ENCODE measurements at regions not wholly inside any gene's neighbourhood (a gene's known extent, or its start where the extent isn't known, plus 50 kb on each side); places are given as distances from the start of the nearest gene placed in this dataset.

DNA sequence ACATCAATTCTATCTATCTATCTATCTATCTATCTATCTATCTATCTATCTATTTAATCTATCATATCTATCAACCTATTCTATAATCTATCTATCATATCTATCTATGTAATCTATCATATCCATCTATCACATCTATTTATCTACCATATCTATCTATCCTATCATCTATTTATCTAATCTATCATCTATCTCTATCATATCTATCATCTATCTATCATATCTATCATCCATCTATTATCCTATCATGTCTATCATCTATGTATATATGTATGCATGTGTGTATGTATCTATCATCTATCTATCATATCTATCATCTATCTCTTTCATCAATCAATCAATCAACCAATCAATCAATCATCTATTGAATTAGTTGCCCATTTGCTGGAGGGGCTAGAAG lies 159.3 kb upstream of the GALNT17 start:
- Mint-ChIP-seq H3K27ac (no peak overlapping the region), H3K4me1 (no peaks in the 10 kb centered on the region), H3K4me3 (no peak overlapping the region), H3K36me3 (peaks cover 0 to 3% (median 0%) of the 10 kb centered on the region in 3 donors), H3K27me3 (ENCODE audit: low read depth in 3 of 3) (peaks cover 0 to 4% (median 3%) of the 10 kb centered on the region in 3 donors), H3K9me3 (peaks cover 0 to 22% (median 4%) of the 10 kb centered on the region in 6 donors)
- no peak for DNase-seq

DNA sequence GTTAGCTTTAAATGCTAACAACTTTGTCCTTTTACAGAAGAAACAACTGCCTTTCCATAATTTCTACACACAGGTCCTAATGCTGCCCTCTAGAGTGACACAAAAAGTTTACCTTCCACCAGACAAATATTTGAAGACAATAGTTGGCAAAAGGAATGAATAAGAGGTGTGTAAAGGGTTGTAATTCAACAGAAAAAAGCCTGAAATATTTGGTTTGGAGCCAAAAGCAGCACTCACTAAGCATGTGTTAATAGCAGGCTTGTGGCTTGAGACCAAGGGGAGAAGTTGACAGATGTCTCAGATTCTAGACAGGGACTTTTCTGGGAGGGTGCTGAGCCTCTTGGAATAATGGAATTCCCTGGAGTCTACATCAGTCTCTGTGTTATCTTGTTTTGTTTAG lies 156.2 kb upstream of the GALNT17 start:
- peaks cover 0 to 3% (median 0%) of the 10 kb centered on the region in 3 donors for H3K36me3 Mint-ChIP-seq
- H3K9me3 Mint-ChIP-seq = peaks cover 0 to 7% (median 5%) of the 10 kb centered on the region in 6 donors

DNA sequence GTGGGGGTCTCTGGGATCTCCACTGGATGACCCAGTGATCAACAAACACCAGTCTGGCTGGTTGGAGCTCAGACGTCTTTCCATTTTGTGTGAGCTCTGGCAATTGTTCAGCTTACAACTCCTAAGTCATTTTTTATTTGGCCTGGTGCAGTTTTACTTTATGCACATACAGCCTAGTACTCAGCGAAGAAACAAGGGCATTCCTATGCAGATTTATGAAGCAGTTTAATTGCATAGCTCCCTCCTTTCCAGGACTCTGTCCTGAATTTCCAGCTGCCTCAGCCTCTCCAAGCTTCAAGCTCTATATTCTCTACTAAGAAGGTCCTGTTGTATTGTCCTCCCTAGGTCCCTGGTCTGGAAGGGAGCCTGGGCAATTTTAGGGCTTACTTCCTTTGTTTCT lies 145.6 kb upstream of the GALNT17 start:
- no peak overlapping the region for H3K27ac Mint-ChIP-seq
- no peak overlapping the region for H3K4me3 Mint-ChIP-seq
- no peaks in the 10 kb centered on the region for H3K36me3 Mint-ChIP-seq
- H3K4me1 Mint-ChIP-seq = no peaks in the 10 kb centered on the region
- H3K9me3 Mint-ChIP-seq = peaks cover 0 to 11% (median 0%) of the 10 kb centered on the region in 6 donors
- no peaks in the 10 kb centered on the region for H3K27me3 Mint-ChIP-seq (ENCODE audit: low read depth in 3 of 3)
- no peak for DNase-seq

More for the DNA sequence above, 156.2 kb upstream of the GALNT17 start:
- DNase-seq = no peak
- H3K27me3 Mint-ChIP-seq (ENCODE audit: low read depth in 3 of 3) = peaks cover 0 to 8% (median 3%) of the 10 kb centered on the region in 3 donors
- H3K4me1 Mint-ChIP-seq = no peaks in the 10 kb centered on the region
- H3K27ac Mint-ChIP-seq = no peak overlapping the region
- no peak overlapping the region for H3K4me3 Mint-ChIP-seq

GRCh38 chr7:70994176-70994575 lies 137.8 kb upstream of the GALNT17 start:
- Mint-ChIP-seq H3K9me3 (peaks cover 0 to 25% (median 7%) of the 10 kb centered on the region in 6 donors), H3K27ac (no peak overlapping the region), H3K27me3 (ENCODE audit: low read depth in 3 of 3) (peaks cover 1 to 4% (median 2%) of the 10 kb centered on the region in 3 donors), H3K36me3 (no peaks in the 10 kb centered on the region), H3K4me1 (no peaks in the 10 kb centered on the region), H3K4me3 (no peak overlapping the region)
- no peak for DNase-seq

DNA sequence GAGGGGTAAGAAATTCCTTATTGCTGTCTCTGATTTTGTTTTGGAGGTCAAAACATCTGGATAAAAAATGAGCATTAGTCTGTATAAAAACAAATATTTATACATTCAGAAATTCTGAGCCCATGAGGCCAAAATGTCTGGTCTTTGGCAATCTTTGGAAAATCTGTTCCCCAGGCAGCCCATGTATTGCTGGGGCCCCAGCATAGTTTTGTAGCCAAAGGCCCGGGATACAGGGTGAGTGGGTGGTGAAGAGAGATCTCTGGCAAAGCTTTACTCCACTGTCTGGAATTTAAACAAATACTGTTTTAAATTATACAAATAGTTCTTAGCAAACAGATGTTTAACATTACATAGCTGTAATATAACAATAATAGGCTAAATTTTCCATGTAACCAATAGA lies 134.7 kb upstream of the GALNT17 start:
- Mint-ChIP-seq H3K4me3 (no peak overlapping the region), H3K9me3 (peaks cover 0 to 9% (median 7%) of the 10 kb centered on the region in 6 donors), H3K27ac (no peak overlapping the region), H3K27me3 (ENCODE audit: low read depth in 3 of 3) (peaks cover 0 to 6% (median 2%) of the 10 kb centered on the region in 3 donors), H3K4me1 (no peaks in the 10 kb centered on the region), H3K36me3 (no peaks in the 10 kb centered on the region)
- DNase-seq = no peak

DNA sequence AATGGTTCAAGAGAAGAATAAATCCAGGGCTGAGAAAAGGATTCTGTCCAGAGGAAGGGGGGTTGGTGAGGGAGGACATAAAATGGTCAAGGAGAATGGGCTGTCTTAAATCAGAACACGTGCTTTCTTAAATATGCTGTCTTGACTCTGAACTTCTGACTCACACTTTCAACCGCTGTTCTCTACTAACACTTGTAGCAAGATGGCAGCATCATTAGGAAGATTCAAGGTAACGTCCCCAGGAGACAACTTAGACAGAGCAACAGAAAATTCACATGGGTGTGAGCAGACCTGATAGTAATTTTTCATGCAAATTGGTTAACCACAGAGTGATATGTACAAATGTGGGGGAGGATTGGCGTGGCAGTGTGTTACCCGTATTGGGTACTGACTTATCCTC lies 126.8 kb upstream of the GALNT17 start:
- Mint-ChIP-seq H3K27ac (no peak overlapping the region), H3K36me3 (no peaks in the 10 kb centered on the region), H3K4me3 (no peak overlapping the region), H3K4me1 (no peaks in the 10 kb centered on the region), H3K27me3 (ENCODE audit: low read depth in 3 of 3) (peaks cover 2% of the 10 kb centered on the region in 3 donors), H3K9me3 (peaks cover 3 to 21% (median 5%) of the 10 kb centered on the region in 6 donors)
- no peak for DNase-seq

DNA sequence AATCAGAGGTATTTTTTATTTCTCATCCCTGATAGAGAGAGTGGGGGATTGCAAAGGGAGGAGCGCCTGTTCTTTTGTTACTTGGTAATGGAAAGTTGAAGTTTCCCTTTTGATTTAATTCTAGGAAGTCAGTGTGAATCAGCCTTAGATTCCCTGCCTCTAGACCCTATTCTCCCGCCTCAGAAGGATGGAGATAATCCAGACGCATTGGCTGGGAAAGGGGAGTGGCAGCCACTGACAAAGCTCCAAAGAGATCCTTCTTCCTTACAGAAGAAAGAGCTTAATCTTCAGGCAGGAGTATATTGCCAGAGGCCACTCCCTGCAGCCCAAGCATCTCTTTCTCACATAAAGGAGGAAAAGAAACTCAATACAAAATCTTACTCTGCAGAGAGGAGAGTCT lies 122.3 kb upstream of the GALNT17 start:
- Mint-ChIP-seq H3K4me1 (no peaks in the 10 kb centered on the region), H3K27ac (no peak overlapping the region), H3K36me3 (no peaks in the 10 kb centered on the region), H3K27me3 (ENCODE audit: low read depth in 3 of 3) (peaks cover 2% of the 10 kb centered on the region in 3 donors), H3K9me3 (peaks cover 0 to 15% (median 6%) of the 10 kb centered on the region in 6 donors), H3K4me3 (no peak overlapping the region)
- no peak for DNase-seq

- Mint-ChIP-seq H3K27ac (no peak overlapping the region), H3K4me3 (no peak overlapping the region), H3K4me1 (no peaks in the 10 kb centered on the region), H3K9me3 (peaks cover 0 to 20% (median 5%) of the 10 kb centered on the region in 6 donors), H3K27me3 (ENCODE audit: low read depth in 3 of 3) (peaks cover 0 to 3% (median 2%) of the 10 kb centered on the region in 3 donors), H3K36me3 (no peaks in the 10 kb centered on the region)
- no peak for DNase-seq
Observed at GRCh38 chr7:71015252-71015900, 116.6 kb upstream of the GALNT17 start.

GRCh38 chr7:71016401-71016800 lies 115.5 kb upstream of the GALNT17 start:
- H3K27ac Mint-ChIP-seq = no peak overlapping the region
- H3K4me1 Mint-ChIP-seq = no peaks in the 10 kb centered on the region
- H3K27me3 Mint-ChIP-seq (ENCODE audit: low read depth in 3 of 3) = peaks cover 0 to 3% (median 2%) of the 10 kb centered on the region in 3 donors

GRCh38 chr7:71017602-71018001 lies 114.3 kb upstream of the GALNT17 start:
- no peak overlapping the region for H3K27ac Mint-ChIP-seq

More at GRCh38 chr7:71016401-71016800, 115.5 kb upstream of the GALNT17 start:
- Mint-ChIP-seq H3K9me3 (peaks cover 0 to 20% (median 5%) of the 10 kb centered on the region in 6 donors), H3K4me3 (no peak overlapping the region), H3K36me3 (no peaks in the 10 kb centered on the region)
- DNase-seq = no peak

DNA sequence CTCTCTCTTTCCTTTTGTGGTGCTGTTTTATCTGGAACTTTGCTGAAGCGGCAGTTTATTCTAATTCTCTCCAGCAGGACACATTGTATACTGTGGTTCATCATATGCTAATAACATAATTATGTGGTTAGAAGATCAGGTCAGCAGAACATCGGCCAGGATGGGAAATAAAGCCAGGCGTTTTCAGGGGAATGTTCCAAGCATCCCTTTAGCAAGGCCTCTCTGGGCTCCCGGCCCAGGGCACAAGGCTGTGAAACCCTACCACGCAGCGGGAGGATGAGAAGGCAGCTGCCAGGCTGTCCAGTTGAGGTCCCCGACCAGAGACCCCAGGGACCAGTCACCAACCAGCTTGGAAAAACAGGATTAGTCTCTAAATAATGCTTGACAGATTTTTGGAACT lies 112.2 kb upstream of the GALNT17 start:
- H3K9me3 Mint-ChIP-seq = peaks cover 0 to 14% (median 4%) of the 10 kb centered on the region in 6 donors
- H3K27ac Mint-ChIP-seq = no peak overlapping the region

More at GRCh38 chr7:71017602-71018001, 114.3 kb upstream of the GALNT17 start:
- Mint-ChIP-seq H3K4me1 (no peaks in the 10 kb centered on the region), H3K9me3 (peaks cover 0 to 20% (median 5%) of the 10 kb centered on the region in 6 donors), H3K27me3 (ENCODE audit: low read depth in 3 of 3) (peaks cover 0 to 5% (median 2%) of the 10 kb centered on the region in 3 donors), H3K36me3 (no peaks in the 10 kb centered on the region), H3K4me3 (no peak overlapping the region)
- DNase-seq = no peak

DNA sequence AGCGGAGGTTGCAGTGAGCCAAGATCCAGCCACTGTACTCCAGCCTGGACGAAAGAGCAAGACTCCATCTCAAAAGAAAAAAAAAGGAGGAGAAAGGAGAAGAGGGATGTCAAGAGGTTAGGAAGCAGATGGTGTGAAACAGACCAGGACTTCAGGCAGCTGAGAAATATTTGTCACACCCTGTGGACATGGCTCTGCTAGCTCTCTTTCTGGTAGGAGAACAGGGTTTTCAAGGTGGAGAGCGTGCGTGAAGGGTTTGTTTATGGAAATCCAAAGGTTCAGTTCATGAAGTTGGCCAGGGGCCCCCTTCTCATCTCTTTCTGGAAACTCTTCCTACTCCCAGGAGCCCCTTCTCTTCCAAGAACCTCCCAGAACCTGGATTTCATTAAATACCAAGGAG lies 110.8 kb upstream of the GALNT17 start:
- H3K27ac Mint-ChIP-seq = no peak overlapping the region
- no peak for DNase-seq
- H3K27me3 Mint-ChIP-seq (ENCODE audit: low read depth in 3 of 3) = peaks cover 0 to 2% (median 0%) of the 10 kb centered on the region in 3 donors
- H3K4me3 Mint-ChIP-seq = no peak overlapping the region
- no peaks in the 10 kb centered on the region for H3K36me3 Mint-ChIP-seq
- no peaks in the 10 kb centered on the region for H3K4me1 Mint-ChIP-seq
- peaks cover 0 to 18% (median 5%) of the 10 kb centered on the region in 6 donors for H3K9me3 Mint-ChIP-seq

More for the DNA sequence above, 112.2 kb upstream of the GALNT17 start:
- H3K36me3 Mint-ChIP-seq = no peaks in the 10 kb centered on the region
- no peak for DNase-seq
- H3K27me3 Mint-ChIP-seq (ENCODE audit: low read depth in 3 of 3) = peaks cover 0 to 5% (median 0%) of the 10 kb centered on the region in 3 donors
- no peak overlapping the region for H3K4me3 Mint-ChIP-seq
- H3K4me1 Mint-ChIP-seq = no peaks in the 10 kb centered on the region

GRCh38 chr7:71026680-71027079 lies 105.3 kb upstream of the GALNT17 start:
- H3K27ac Mint-ChIP-seq = no peak overlapping the region
- no peaks in the 10 kb centered on the region for H3K36me3 Mint-ChIP-seq
- H3K27me3 Mint-ChIP-seq (ENCODE audit: low read depth in 3 of 3) = peaks cover 0 to 4% (median 2%) of the 10 kb centered on the region in 3 donors
- H3K4me1 Mint-ChIP-seq = no peaks in the 10 kb centered on the region
- no peak overlapping the region for H3K4me3 Mint-ChIP-seq
- no peak for DNase-seq
- H3K9me3 Mint-ChIP-seq = peaks cover 3 to 12% (median 5%) of the 10 kb centered on the region in 6 donors

DNA sequence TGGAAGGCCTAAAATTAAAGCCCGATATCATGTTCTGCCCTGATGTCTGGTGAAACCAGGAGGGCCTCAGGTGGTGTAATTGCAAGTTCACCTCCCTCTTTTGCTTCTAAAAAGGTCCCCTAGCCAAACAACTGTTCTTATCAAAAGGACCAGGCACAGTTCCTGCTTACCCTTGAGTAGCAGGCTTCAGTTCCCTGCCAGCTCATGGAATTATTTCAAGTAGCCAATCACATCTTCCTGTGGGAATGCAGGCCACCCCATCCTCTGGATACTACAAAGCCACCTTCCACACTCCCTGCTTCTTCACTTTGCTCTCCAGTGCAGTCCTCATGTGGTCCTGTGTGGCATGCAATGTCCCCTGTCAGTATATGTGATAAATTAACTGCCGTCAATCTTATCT lies 97.7 kb upstream of the GALNT17 start:
- Mint-ChIP-seq H3K27me3 (ENCODE audit: low read depth in 3 of 3) (peaks cover 0 to 4% (median 0%) of the 10 kb centered on the region in 3 donors), H3K9me3 (peaks cover 3 to 22% (median 10%) of the 10 kb centered on the region in 6 donors), H3K4me3 (no peak overlapping the region), H3K27ac (no peak overlapping the region), H3K4me1 (no peaks in the 10 kb centered on the region), H3K36me3 (no peaks in the 10 kb centered on the region)
- DNase-seq = no peak
